CD1c-positive myeloid dendritic cell (primary cell): ENCODE measurements at regions not wholly inside any gene's neighbourhood (a gene's known extent, or its start where the extent isn't known, plus 50 kb on each side); places are given as distances from the start of the nearest gene placed in this dataset.

ENCODE experiments used
- DNase-seq: peaks from one replicate; pipeline ENCODE4 v3.0.0-alpha.2; 2016; ENCODE audit errors: extremely low spot score

DNA sequence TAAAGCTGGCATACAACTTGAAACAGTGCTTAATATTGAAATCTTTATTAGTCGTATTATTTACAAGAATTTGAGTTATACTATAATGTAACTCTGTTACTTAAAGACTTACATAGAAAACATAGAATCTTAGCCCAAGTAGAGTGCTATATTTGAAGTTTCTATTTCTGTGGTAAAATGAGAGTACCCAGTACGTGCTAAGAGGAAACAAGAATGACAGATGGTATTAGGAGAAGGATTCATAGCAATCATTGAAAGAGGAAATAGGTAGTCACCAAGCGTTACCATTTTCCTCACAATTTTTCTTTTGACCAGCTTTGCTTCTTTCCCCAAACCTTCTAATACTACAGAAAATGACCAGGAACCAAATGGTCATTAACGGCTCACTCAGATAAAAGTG is 412.1 kb upstream of the GRIA3 start:
- DNase-seq = no peak

DNA sequence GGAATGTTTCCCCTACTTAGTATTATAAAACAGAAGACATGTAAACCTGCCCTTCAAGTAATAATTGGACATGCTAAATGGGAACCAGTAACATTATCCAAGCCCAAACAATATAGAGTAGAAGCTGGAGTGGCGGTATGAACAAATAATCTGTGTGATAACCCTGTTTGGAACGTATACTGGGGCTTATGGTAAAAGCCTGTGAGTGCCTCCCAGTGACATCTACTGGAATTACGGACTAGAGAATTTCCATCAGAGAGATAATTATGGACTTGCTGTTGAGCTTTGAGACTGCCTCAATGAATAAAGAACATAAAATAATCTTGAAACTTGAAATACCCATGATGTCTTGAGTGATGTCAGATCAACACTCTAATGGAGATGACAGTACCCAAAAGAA is 406.3 kb upstream of the GRIA3 start:
- no peak for DNase-seq

DNA sequence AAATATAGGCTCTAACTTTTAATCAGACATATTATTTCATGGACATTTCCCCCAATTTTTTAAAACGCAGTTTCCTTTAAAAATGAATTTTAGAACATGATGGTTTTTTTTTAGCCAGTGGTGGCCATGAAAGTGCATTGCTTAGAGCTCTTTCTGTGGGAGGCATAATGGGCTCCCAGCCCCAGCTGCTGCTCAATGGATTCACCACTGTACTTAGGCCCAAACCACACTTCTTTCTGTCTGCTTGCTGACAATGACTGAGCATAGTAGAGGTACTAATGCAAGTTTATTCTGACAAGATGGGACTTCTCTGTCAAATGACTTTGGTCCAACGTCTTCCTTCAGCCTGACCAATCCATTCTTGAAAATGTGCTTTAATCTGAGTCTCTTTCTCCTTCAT is 400.2 kb upstream of the GRIA3 start:
- DNase-seq = no peak

DNA sequence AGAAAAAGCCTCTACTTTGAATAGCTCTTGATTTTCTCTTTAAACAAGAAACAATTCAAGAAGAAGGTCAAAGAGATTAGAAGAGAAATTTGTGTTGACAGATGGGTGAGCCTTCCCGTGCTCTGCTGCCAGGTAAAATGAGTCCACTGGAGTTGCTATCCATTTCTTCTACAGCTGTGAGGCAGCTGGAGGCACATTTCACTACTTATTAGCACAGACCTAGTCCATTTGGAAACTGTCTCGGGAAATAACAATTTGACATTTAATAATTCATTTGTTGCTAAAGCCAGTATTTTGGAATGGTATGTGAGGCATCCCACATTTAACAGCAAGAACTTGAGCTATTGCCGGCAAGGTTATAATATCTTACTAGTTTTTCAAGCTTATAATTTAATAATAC is 396.8 kb upstream of the GRIA3 start:
- no peak for DNase-seq

DNA sequence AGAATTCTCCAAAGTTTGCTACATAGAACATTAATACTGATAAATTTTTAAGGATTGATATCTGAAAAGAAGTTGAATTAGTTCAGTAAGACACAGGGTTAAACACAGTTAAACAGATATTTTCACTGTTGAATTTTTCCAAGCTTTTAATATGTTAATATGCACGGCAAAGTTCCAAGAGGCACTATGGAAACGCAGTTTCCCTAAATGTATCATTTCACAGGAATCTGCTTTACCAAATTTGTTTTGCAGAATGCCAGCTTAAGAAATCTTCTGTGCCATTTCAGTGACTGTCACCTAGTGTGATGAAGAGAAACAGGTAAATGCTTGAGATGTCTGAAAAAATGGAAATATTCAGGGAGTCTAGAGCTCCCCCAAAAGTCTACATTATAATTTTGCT is 395.9 kb upstream of the GRIA3 start:
- DNase-seq = no peak

DNA sequence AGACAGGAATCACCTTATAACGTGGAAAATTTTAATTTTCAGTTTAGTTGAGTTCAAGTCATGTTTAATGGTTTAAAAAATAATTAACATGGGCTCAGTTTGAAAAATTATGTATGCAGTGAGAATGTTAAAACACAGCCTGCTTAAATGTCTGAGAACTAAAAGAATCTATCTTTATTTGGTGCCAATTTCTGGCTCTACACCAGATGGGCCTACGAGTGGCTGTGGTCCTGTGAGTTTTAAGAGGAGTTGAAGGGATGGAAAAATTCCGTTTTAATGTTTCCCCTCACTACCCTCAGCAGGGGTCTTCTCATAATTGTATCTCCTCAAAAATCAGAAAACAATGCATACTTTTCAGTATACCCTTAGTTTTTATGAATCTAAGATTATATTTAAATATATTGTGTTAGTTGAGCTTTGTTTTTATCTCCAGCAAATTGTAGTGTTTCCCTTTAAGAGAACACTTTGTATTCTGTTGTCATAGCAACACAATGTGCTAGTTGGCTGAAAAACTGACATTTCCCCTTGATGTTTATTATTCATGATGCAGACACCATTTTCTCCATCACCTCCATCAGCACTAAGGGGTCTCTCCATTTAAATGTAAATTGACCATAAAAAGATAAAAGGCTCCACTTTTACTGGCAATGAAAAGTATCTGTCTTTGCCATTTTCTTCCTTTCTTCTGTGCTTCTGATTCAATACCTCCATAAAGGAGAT is 393.5 kb upstream of the GRIA3 start:
- DNase-seq = no peak

DNA sequence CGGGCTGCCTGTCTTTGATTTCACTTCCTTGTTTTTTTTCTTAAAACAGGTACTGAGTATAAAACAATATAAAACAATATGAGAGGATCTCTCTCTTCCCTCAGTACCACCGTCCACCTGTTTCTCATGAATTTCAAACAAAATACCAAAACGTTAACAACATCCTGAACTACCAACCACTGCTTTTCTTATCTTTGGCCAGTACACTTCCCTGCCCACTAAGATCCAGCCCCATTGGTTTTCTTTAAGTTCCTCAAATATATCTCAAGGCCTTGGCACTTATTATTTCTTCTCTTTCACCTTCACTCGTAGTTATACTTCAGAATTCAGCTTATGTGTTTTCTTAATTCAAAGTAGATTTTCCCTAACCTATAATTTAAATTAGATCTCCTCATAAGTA is 370.2 kb upstream of the GRIA3 start:
- DNase-seq = no peak

DNA sequence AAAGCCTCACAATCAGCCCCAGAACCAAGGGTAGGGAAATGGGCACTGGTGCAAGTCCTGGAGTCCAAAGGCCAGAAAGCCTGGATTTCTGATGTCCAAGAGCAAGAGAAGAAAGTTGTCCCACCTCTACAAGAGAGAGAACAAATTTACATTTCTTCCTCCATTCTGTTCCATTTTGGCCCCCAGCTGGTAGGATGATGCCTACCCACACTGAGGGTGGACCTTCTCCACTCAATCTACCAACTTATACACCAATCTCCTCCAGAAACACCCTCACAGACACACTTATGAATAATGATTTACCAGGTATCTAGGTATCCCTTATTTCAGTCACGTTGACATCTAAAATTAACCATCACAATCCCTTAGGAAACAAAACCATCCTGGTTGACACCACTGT is 367.8 kb upstream of the GRIA3 start:
- DNase-seq = no peak

DNA sequence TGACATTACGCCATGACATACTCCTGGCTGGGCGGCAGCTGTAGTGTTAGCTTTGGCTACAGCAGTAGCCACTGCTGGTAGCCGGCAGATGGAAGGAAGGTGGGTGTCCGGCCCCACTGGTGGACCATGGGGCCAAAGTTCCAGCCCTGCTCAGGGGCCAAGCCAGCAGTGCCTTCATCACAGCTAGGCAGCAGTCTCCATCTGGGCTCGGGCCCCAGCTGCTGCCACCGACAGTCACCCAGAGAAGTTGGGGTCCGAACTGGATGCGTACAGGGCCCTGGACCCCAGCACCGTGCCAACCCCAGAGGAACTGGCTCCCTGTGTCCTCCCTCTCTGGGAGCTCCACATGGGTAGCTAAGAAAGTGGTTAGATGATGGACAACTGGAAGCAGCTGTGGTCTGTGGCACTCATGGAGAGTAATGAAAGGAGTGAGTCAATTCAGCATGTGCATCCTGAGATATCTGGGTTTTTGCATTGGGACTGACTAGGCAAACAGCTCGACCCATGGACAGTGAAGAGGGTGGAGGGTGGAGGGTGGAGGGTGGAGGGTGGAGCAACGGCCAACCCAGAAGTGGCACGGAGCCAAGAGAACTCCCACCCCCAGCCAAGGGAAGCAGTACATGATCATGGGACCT is 366.6 kb upstream of the GRIA3 start:
- DNase-seq = no peak

DNA sequence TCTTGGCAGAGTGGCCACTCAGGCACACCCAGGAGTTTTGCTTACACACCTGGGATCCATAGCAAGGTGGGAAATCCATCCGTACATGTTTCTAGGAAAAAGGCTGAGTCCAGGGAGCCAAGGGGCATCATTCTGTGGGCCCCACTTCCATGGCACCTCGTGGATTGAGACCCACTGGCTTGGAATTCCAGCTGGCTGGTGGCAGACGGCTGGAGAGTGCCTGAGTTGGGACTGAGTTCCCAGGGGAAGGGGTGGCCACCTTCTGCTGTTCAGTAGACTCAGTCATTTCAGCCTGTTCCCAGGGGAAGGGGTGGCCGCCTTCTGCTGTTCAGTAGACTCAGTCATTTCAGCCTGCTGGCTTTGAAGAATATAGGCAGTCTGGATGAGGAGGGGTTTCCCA is 366.0 kb upstream of the GRIA3 start:
- DNase-seq = no peak

DNA sequence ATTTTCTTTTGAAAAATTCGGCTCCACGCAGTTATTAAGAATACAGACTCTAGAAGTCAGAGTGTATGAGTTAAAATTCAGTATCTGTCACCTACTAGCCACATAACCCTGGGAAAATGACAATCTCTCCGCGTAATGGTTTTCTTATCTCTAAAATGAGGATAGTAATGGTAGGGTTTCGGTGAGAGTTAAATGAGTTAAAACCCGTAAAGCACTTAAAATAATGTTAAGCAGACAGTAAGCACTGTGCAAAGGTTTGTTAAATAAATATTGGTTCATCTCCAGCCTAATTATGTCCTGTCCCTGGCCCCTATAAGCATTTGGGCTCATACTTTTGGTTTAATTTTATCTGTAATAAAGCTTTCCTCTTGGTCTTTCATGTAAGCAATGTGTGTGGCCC is 350.8 kb upstream of the GRIA3 start:
- no peak for DNase-seq

DNA sequence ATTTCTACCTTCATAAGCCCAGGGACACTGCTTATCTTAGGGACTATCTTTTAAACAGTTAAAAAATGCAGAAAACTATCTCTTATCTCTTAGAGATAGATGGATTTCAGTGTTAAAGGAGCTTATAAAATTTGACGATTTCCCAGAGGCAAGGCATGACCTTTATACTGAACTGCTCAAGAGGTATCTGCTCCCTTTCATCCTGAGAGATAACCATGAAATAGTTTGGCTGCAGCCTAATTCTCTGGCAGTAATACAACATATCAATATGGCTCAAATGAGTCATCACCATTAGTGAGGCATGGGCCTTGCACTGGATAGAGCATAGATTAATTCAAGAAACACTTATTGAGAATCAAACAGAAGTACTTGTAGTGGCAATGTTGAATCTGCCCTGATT is 348.2 kb upstream of the GRIA3 start:
- DNase-seq = no peak

DNA sequence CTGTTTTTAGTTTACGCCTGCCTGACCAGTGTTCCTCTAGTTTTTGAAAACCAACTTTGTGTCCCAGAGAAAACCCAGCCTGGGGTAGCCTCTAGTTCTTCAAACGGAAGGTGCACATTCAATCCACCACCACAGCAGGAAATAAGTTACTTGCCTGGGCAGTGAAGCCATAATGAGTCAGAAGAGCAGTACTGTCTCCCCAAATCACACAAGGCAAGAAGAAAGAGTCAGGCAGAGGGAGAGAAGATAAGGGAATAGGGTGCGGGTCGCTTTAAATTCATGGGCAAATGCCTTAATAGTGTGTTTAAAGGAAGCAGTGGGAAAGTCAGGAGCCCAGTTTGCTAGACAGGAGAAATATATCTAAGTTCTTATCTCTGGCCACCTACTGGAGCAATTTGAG is 333.8 kb upstream of the GRIA3 start:
- no peak for DNase-seq

DNA sequence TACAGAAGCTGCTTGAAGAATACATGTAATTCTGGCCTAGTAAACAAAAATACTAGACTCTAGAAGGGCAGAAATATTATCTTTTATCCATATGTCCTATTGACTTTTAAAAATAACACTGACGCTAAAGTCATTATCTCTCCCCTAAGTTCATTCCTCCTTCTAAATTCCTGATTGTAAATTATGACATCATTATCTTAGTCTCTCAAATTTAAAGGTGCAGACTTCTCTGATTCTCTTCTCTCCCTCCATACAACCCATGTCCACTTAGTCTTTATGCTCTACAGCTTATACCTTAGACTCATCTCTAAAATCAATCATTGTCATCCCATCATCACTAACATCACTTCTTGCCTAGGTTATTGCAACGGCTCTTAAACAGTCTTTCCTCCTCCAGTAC is 327.9 kb upstream of the GRIA3 start:
- DNase-seq = no peak

DNA sequence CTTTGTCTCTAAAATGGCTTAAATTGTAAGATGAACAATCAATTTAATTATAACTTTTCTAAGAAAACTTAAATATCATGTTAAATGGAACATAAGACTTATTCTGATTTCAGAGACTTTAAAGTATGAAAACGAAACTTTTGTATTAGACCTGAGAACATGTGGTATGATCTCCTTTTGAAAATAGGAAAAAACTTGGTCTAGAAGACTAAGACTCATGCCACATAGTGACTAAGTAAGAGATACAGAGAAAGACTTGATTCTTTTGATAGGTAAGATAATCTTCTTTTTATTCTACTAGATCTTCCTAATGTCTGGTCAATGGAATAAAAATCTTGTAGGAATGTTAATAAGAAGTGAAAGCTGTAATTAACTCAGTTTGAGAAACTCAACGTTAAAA is 326.3 kb upstream of the GRIA3 start:
- DNase-seq = no peak

DNA sequence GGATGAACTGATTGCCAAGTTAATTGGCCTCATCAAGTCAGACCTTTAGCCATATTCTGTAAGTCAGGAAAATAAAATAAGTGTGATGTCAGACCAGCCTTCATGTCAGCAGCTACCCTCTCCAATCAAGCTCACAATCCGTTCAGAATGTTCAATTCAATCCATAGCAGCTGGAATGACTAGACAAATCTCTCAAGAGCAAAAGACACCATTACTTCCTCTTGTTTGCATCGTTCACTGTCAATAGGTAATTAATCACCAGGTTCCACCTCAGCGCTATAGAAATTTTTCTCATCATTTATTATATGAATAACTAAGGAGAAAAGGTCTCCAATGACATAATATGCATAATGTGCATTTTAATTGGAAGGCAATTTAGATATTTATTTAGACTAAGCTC is 321.0 kb upstream of the GRIA3 start:
- DNase-seq = no peak

DNA sequence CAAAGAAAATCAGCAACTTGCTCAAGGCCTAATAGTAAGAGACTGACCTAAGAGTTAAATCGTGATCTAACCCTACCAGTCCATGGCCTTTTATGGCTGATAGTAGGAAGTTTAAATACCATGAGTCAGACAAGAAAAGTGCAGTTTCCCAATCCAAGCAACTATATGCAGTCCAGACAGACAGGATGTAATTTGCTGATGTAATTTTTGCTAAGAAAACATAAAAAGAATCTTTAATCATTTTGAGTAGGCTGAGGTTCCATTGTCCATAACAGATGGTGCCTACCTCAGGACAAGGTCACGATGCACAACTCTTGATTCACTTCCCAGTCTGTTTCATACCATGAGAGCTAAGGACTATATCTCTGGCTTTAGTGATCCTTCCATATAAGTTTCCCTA is 317.5 kb upstream of the GRIA3 start:
- DNase-seq = no peak

DNA sequence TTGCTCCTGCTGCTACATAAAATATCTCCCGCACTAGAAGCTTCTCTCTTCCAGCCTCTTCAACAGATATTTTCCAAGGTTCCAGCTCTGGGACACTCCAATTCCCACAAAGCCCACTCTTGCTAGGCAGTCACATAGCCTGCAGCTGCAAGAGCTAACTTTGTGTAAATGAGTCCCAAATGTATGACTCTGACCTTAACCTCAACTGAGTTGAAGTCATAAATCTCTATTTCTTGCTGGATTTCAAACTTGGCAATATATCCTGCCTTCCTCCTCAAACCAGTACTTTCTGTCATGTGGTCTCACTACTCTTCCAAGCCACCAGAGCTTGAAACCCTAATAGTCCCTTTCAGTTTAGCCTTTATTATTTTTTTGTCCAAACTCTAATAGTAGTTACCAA is 315.4 kb upstream of the GRIA3 start:
- no peak for DNase-seq

DNA sequence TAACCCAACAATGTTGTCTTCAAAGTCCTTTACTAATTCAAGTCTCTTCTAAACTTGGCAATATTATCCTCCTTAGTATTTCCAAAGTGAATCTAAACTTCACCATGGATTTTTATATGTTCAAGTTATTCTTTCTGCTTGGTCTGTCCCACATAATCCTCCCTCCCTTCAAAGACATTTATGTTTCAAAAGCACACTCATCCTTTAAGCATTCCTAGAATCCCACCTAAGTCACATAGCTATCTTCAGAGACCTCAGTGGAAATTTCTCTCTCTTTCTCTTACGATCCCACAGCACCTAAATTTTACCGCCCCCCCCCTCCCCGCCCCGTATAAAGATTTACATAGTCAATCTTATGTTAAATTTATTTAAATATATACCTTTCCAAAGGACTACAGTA is 314.9 kb upstream of the GRIA3 start:
- DNase-seq = no peak

DNA sequence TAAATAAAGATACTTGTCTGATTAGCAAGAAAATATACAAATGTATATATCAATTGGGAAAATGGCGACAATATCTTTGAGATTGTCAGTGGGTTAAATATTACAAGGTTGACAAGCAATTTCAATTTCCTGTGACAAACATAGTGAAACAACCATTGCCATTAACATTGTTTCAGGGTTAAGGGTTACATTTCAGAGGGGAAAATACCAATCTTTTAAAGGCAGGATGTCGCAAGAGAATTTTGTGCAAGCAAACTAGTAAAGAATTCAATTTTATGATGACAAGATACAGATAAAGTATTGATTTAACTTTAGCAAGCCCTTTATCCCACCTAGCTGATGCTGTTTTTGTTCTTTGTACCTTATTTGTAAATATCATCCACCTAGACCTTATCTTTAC is 305.8 kb upstream of the GRIA3 start:
- DNase-seq = no peak

DNA sequence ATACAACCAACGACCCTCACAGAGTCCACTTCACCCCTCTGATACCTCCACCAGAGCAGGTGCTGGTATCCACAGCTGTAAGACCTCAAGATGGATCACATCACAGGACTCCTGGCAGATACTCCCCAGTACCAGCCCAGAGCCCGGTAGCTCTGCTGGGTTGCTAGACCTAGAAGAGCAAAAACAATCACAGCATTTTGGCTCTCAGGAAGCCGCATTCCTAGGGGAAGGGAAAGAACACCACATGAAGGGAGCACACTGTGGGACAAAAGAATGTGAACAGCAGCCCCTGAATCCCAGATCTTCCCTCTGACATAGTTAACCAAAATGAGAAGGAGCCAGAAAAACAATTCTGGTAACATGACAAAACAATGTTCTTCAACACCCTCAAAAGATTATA is 303.1 kb upstream of the GRIA3 start:
- DNase-seq = no peak

DNA sequence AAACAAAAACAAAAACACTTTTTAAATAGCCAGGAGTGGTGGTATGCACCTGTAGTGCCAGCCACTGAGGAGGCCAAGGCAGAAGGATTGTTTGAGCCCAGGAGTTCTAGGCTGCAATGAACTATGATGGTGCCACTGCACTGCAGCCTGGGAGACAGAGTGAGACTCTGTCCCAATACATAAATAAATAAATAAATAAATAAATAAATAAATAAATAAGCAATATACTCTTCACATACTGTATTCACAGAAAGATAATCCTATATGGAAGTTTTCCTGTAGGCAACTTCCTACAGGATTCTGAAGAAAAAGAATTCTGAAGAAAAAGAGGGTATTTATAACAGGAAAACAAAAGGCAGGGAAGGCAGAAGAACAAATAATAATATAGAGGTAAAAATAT is 293.3 kb upstream of the GRIA3 start:
- DNase-seq = no peak

DNA sequence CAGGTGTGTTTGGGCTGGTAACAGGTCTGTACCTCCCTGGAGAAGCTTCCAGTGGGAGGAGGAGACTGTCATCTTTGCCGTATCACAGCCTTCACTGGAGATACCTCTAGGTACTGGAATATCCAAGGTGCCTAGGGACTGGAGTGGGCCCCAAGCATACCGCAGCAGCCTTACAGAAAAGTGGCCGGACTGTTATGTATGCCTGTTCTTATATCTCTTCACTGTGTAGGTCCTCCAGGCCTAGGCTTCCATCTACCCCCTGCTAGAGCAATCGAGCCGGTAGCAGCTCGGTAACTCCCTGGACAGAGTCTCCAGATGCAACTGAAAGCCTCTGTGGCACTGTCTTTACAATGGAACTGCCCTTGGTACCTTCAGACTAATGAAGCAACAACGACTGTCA is 277.4 kb upstream of the GRIA3 start:
- no peak for DNase-seq

DNA sequence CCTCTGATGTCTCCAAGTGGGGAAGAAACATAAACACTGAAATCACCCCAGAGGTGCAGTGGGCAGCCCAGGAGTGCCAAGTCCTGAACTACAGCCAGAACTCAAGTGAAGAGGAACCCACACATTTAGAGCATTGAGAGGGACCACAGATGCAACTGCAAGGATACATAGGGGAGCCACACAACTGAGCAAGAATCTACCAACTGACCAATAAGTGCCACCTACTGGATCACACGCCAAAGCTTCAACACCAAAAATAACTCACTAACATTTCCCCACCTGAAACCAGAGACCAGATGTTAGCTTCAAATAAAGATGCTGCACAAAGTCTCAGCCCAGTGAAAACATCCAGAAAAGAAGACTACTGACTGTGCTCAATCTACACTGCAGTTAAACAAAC is 276.7 kb upstream of the GRIA3 start:
- no peak for DNase-seq
